Upper lobe of left lung (tissue), 6 donors: ENCODE measurements at regions not wholly inside any gene's neighbourhood (a gene's known extent, or its start where the extent isn't known, plus 50 kb on each side); places are given as distances from the start of the nearest gene placed in this dataset.
A peak's percentile ranks its signal among the peaks of the same experiment; 100 is the strongest.

Source experiments
- ATAC-seq, 2 donors: fragments of 200-7000 bp; cut with Tn5 transposase; one replicate each; pipeline ENCODE4 v1.9.1; 2022; ENCODE audit warnings: mild to moderate bottlenecking in 2 of 2, moderate library complexity in 2 of 2; ENCODE audit not compliant: low FRiP score in 2 of 2
- DNase-seq, 2 donors: peaks; one replicate each; pipeline ENCODE4 v3.0.0-alpha.2; 2019 to 2020
- H3K27ac ChIP-seq, 4 donors: fragments of 200-600 bp; sonication (generic); one replicate each; pipeline ENCODE4 v1.5.1; 2016 to 2019
- H3K27me3 ChIP-seq, 4 donors: fragments of 200-600 bp; sonication (generic); one replicate each; pipeline ENCODE4 v1.5.1; 2017 to 2019
- H3K36me3 ChIP-seq, 4 donors: fragments of 200-600 bp; sonication (generic); one replicate each; pipeline ENCODE4 v1.5.1; 2016 to 2019
- H3K4me1 ChIP-seq, 4 donors: fragments of 200-600 bp; sonication (generic); one replicate each; pipeline ENCODE4 v1.5.1; 2018 to 2019
- H3K4me3 ChIP-seq, 4 donors: fragments of 200-600 bp; sonication (generic); one replicate each; pipeline ENCODE4 v1.5.1; 2017 to 2019; ENCODE audit warnings: mild to moderate bottlenecking in 2 of 4, moderate library complexity in 1 of 4
- H3K9me3 ChIP-seq, 4 donors: fragments of 200-600 bp; sonication (generic); one replicate each; pipeline ENCODE4 v1.5.1; 2018 to 2019
- CTCF ChIP-seq, 6 experiments: fragments of 450-650 bp in 4 of 6; fragments of 200-600 bp in 2 of 6; sonication (generic) in 2 of 6; IDR thresholded peaks; one replicate each; pipeline ENCODE4 v1.5.1; 2016 to 2019; ENCODE audit warnings: antibody characterized with exemption in 6 of 6
- EP300 ChIP-seq, 4 donors: sonication (generic); formaldehyde crosslinking; IDR thresholded peaks; one replicate each; pipeline ENCODE4 v1.5.1; 2017; ENCODE audit warnings: antibody characterized with exemption in 4 of 4, control low read depth in 2 of 4
- POLR2A ChIP-seq, 4 donors: fragments of 450-650 bp; IDR thresholded peaks; one replicate each; pipeline ENCODE4 v1.5.1; 2016 to 2017; ENCODE audit warnings: antibody characterized with exemption in 4 of 4, mild to moderate bottlenecking in 2 of 4
- POLR2AphosphoS5 ChIP-seq, 2 donors: sonication (generic); formaldehyde crosslinking; IDR thresholded peaks; one replicate each; pipeline ENCODE4 v1.5.1; 2017; ENCODE audit warnings: antibody characterized with exemption in 2 of 2
- WGBS, 2 donors: methylation state at CpG; one replicate each; pipeline ENCODE4 v1.1.5; 2017 to 2018; 5-methylcytosine and 5-hydroxymethylcytosine counted together
- donor health status: DM: no; HTN: no; CAD: no; lungs with moderate emphysema.
- donor health status: DM: no; HTN: yes; CAD: no; lungs with severe emphysema.

- no peaks in the 10 kb centered on the region for H3K36me3 ChIP-seq
- no peak for ATAC-seq
- DNase-seq = no peak
- TF ChIP-seq POLR2A (IDR thresholded peaks at IDR 0.05) (no peak), EP300 (IDR thresholded peaks at IDR 0.05) (no peak)
- H3K27ac ChIP-seq = peak overlapping the region in 3 of 4 donors; percentile 58 to 87 (median 69)
- WGBS, 2 donors = 73 to 77% methylated on average over 3 to 5 of the region's 5 CpGs
- peaks cover 22 to 28% (median 25%) of the 10 kb centered on the region in 4 donors for H3K4me1 ChIP-seq
- no peaks in the 10 kb centered on the region for H3K9me3 ChIP-seq
- no peaks in the 10 kb centered on the region for H3K27me3 ChIP-seq
- H3K4me3 ChIP-seq = no peak overlapping the region
These were observed 104.7 kb downstream of the CEBPB start for GRCh38 chr20:50295345-50295744.

DNA sequence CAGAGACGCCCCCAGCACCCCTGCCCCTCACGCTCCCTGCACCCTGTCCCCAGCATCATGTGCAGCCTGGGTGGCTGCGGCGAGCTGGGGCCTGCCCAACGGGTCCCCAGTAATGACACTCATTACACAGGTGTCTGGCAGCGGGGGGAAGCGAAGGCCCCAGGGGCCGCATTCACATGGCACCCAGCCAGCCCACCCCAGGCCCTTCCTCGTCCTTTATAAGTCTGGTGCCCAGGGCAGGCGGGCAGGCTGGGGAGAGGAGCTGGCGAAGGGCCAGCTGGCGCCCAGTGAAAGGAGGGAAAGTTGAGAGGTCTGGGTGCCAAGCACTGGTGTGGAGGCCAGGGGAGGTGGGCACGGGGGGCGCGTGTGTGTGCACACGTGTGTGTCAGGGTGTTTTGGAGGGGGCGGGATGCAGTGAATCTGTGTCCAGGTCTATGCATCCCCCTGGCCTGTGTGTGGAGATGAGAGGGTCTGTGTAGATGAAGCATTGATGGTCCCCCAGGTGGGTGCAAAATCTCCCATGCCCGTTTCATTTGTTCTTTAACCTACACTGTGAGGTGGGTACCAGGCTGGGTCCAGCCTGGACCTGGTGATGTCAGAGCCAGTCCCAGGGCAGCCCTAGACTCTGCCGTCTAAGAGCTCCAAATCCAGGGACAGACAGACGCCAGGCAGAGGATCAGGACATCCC, 105.3 kb downstream of the CEBPB start:
- no peaks in the 10 kb centered on the region for H3K36me3 ChIP-seq
- no peak for TF ChIP-seq POLR2AphosphoS5 (IDR thresholded peaks at IDR 0.05)
- TF ChIP-seq CTCF (IDR thresholded peaks at IDR 0.05) = no peak
- no peak for TF ChIP-seq POLR2A (IDR thresholded peaks at IDR 0.05)
- no peak for TF ChIP-seq EP300 (IDR thresholded peaks at IDR 0.05)
- H3K4me1 ChIP-seq = peaks cover 20 to 28% (median 23%) of the 10 kb centered on the region in 4 donors
- WGBS, 2 donors = 71 to 72% methylated on average over 14 to 20 of the region's 20 CpGs
- H3K4me3 ChIP-seq = no peak overlapping the region
- DNase-seq = peak in 1 of 2 donors; percentile 81
- no peaks in the 10 kb centered on the region for H3K9me3 ChIP-seq
- no peaks in the 10 kb centered on the region for H3K27me3 ChIP-seq
- H3K27ac ChIP-seq = peak overlapping the region in 3 of 4 donors; percentile 58 to 87 (median 69)
- ATAC-seq = no peak

- H3K9me3 ChIP-seq = no peaks in the 10 kb centered on the region
- WGBS, 2 donors = 82 to 93% methylated on average over 14 to 18 of the region's 18 CpGs
- TF ChIP-seq EP300 (IDR thresholded peaks at IDR 0.05) = no peak
- TF ChIP-seq POLR2AphosphoS5 (IDR thresholded peaks at IDR 0.05) = no peak
- no peak for TF ChIP-seq CTCF (IDR thresholded peaks at IDR 0.05)
- TF ChIP-seq POLR2A (IDR thresholded peaks at IDR 0.05) = no peak
- no peak overlapping the region for H3K4me3 ChIP-seq
- peak overlapping the region; percentile 43 to 87 (median 58) for H3K27ac ChIP-seq
- ATAC-seq = peak in 1 of 2 donors; percentile 41
- H3K36me3 ChIP-seq = no peaks in the 10 kb centered on the region
- H3K4me1 ChIP-seq = peaks cover 15 to 24% (median 19%) of the 10 kb centered on the region in 4 donors
- DNase-seq = no peak
- no peaks in the 10 kb centered on the region for H3K27me3 ChIP-seq
These were observed 106.1 kb downstream of the CEBPB start for GRCh38 chr20:50296450-50297375.

GRCh38 chr20:50297498-50298376, 107.1 kb downstream of the CEBPB start:
- Histone ChIP-seq H3K27ac (peak overlapping the region; percentile 43 to 87 (median 58)), H3K4me1 (peaks cover 5 to 21% (median 11%) of the 10 kb centered on the region in 4 donors), H3K9me3 (no peaks in the 10 kb centered on the region), H3K4me3 (no peak overlapping the region), H3K36me3 (no peaks in the 10 kb centered on the region), H3K27me3 (no peaks in the 10 kb centered on the region)
- no peak for TF ChIP-seq POLR2A (IDR thresholded peaks at IDR 0.05)
- WGBS, 2 donors = 77 to 83% methylated on average over 14 of the region's 14 CpGs
- ATAC-seq (no peak), DNase-seq (no peak)

GRCh38 chr20:50298554-50299324, 108.1 kb downstream of the CEBPB start:
- H3K27ac ChIP-seq = no peak overlapping the region
- ATAC-seq = no peak
- peaks cover under 1 to 22% (median 8%) of the 10 kb centered on the region in 4 donors for H3K4me1 ChIP-seq
- H3K27me3 ChIP-seq = no peaks in the 10 kb centered on the region
- no peaks in the 10 kb centered on the region for H3K9me3 ChIP-seq
- H3K4me3 ChIP-seq = no peak overlapping the region
- 77 to 84% methylated on average over 17 to 20 of the region's 20 CpGs for WGBS, 2 donors
- no peak for DNase-seq
- no peaks in the 10 kb centered on the region for H3K36me3 ChIP-seq
- TF ChIP-seq POLR2AphosphoS5 (IDR thresholded peaks at IDR 0.05) = no peak
- no peak for TF ChIP-seq CTCF (IDR thresholded peaks at IDR 0.05)
- no peak for TF ChIP-seq EP300 (IDR thresholded peaks at IDR 0.05)
